ENCODE measurements at regions not wholly inside any gene's neighbourhood (a gene's known extent, or its start where the extent isn't known, plus 50 kb on each side); places are given as distances from the start of the nearest gene placed in this dataset.

- no peak overlapping the region for H3K4me3 ChIP-seq (ENCODE audit: low read depth, low read length)
- TF ChIP-seq CTCF (IDR thresholded peaks at IDR 0.05; ENCODE audit: borderline replicate concordance, insufficient read depth, low read depth, low read length), result no peak
These were observed 400.5 kb downstream of the MATN1 start for GRCh38 chr1:30322859-30323257.

- no peak for TF ChIP-seq CTCF (IDR thresholded peaks at IDR 0.05; ENCODE audit: borderline replicate concordance, insufficient read depth, low read depth, low read length)
- no peak overlapping the region for H3K4me3 ChIP-seq (ENCODE audit: low read depth, low read length)
These were observed 401.2 kb downstream of the MATN1 start for GRCh38 chr1:30321996-30322858.

- H3K4me3 ChIP-seq (ENCODE audit: low read depth, low read length), result no peak overlapping the region
- no peak for TF ChIP-seq CTCF (IDR thresholded peaks at IDR 0.05; ENCODE audit: borderline replicate concordance, insufficient read depth, low read depth, low read length)
These were observed 402.0 kb downstream of the MATN1 start for GRCh38 chr1:30321246-30321910.

GRCh38 chr1:30320581-30320890 is 402.8 kb downstream of the MATN1 start:
- H3K4me3 ChIP-seq (ENCODE audit: low read depth, low read length), result no peak overlapping the region
- TF ChIP-seq CTCF (IDR thresholded peaks at IDR 0.05; ENCODE audit: borderline replicate concordance, insufficient read depth, low read depth, low read length), result no peak

- H3K4me3 ChIP-seq (ENCODE audit: low read depth, low read length), result no peak overlapping the region
- TF ChIP-seq CTCF (IDR thresholded peaks at IDR 0.05; ENCODE audit: borderline replicate concordance, insufficient read depth, low read depth, low read length), result no peak
These were observed 403.4 kb downstream of the MATN1 start for GRCh38 chr1:30319765-30320580.

GRCh38 chr1:30318864-30319718 is 404.3 kb downstream of the MATN1 start:
- TF ChIP-seq CTCF (IDR thresholded peaks at IDR 0.05; ENCODE audit: borderline replicate concordance, insufficient read depth, low read depth, low read length), result no peak
- no peak overlapping the region for H3K4me3 ChIP-seq (ENCODE audit: low read depth, low read length)

All from GM12875 (cell line).